SK-N-SH treated with all-trans-retinoic acid at 6 μM for 48 hours (cell line): ENCODE measurements at regions not wholly inside any gene's neighbourhood (a gene's known extent, or its start where the extent isn't known, plus 50 kb on each side); places are given as distances from the start of the nearest gene placed in this dataset.
A peak's percentile ranks its signal among the peaks of the same experiment; 100 is the strongest.

Experiments used
- ATAC-seq: fragments of 200-7000 bp; cut with Tn5 transposase; 3 replicates; pipeline ENCODE4 v1.9.1; 2020; ENCODE audit warnings: mild to moderate bottlenecking, moderate library complexity
- ARNTL ChIP-seq: fragments of 450-650 bp; formaldehyde crosslinking; IDR thresholded peaks from 2 replicates; pipeline ENCODE4 v1.5.0; 2020; ENCODE audit warnings: low read depth, mild to moderate bottlenecking, moderate library complexity, borderline replicate concordance
- BACH2 ChIP-seq: fragments of 250-450 bp; sonication (Bioruptor Pico); IDR thresholded peaks from 2 replicates; pipeline ENCODE4 v1.9.0; 2021; ENCODE audit warnings: mild to moderate bottlenecking, borderline replicate concordance
- GLIS3 ChIP-seq: fragments of 250-450 bp; sonication (Bioruptor Pico); IDR thresholded peaks from 2 replicates; pipeline ENCODE4 v1.5.0; 2020; ENCODE audit warnings: mild to moderate bottlenecking, moderate library complexity
- ISL1 ChIP-seq: fragments of 250-450 bp; sonication (Bioruptor Pico); IDR thresholded peaks from 2 replicates; pipeline ENCODE4 v2.1.2; 2022; ENCODE audit warnings: mild to moderate bottlenecking, moderate library complexity
- OSR1 ChIP-seq: fragments of 250-450 bp; sonication (Bioruptor Pico); IDR thresholded peaks from 2 replicates; pipeline ENCODE4 v1.8.0; 2022; ENCODE audit warnings: moderate library complexity, mild to moderate bottlenecking, inconsistent platforms
- RARB ChIP-seq: fragments of 250-450 bp; sonication (Bioruptor Pico); IDR thresholded peaks from 2 replicates; pipeline ENCODE4 v1.8.0; 2021; ENCODE audit warnings: mild to moderate bottlenecking, moderate library complexity
- TCF4 ChIP-seq: fragments of 250-450 bp; sonication (Bioruptor Pico); IDR thresholded peaks from 2 replicates; pipeline ENCODE4 v1.8.0; 2021; ENCODE audit warnings: mild to moderate bottlenecking, moderate library complexity, borderline replicate concordance
- TOX ChIP-seq: fragments of 250-450 bp; sonication (Bioruptor Pico); IDR thresholded peaks from 2 replicates; pipeline ENCODE4 v1.8.0; 2021; ENCODE audit warnings: mild to moderate bottlenecking, moderate library complexity, borderline replicate concordance
- ZFP30 ChIP-seq: fragments of 450-650 bp; formaldehyde crosslinking; IDR thresholded peaks from 2 replicates; pipeline ENCODE4 v1.5.0; 2022; ENCODE audit warnings: mild to moderate bottlenecking, moderate library complexity
- ZNF565 ChIP-seq: fragments of 450-650 bp; formaldehyde crosslinking; conservative IDR thresholded peaks from 2 replicates; pipeline ENCODE4 v1.5.0; 2020; ENCODE audit warnings: low read depth, mild to moderate bottlenecking, moderate library complexity
- ZNF70 ChIP-seq: fragments of 450-650 bp; formaldehyde crosslinking; IDR thresholded peaks from 2 replicates; pipeline ENCODE4 v1.5.0; 2020; ENCODE audit warnings: mild to moderate bottlenecking, moderate library complexity
- ZNF8 ChIP-seq: fragments of 450-650 bp; formaldehyde crosslinking; IDR thresholded peaks from 2 replicates; pipeline ENCODE4 v1.5.0; 2020; ENCODE audit warnings: mild to moderate bottlenecking, moderate library complexity
- TF ChIP-seq, protein P1 (sequence below): fragments of 250-450 bp; sonication (Bioruptor Pico); IDR thresholded peaks from 2 replicates; pipeline ENCODE4 v1.8.0; 2021; ENCODE audit warnings: low read depth, mild to moderate bottlenecking, moderate library complexity, borderline replicate concordance
- TF ChIP-seq, protein P2 (sequence below): fragments of 250-450 bp; sonication (Bioruptor Pico); IDR thresholded peaks from 2 replicates; pipeline ENCODE4 v1.5.1; 2021; ENCODE audit warnings: mild to moderate bottlenecking, moderate library complexity
- TF ChIP-seq, protein P3 (sequence below): fragments of 250-450 bp; sonication (Bioruptor Pico); IDR thresholded peaks from 2 replicates; pipeline ENCODE4 v1.5.1; 2020; ENCODE audit warnings: low read depth, mild to moderate bottlenecking, moderate library complexity
- TF ChIP-seq, protein P4 (sequence below): fragments of 250-450 bp; sonication (Bioruptor Pico); IDR thresholded peaks from 2 replicates; pipeline ENCODE4 v1.8.0; 2020; ENCODE audit warnings: mild to moderate bottlenecking, moderate library complexity, borderline replicate concordance

DNA sequence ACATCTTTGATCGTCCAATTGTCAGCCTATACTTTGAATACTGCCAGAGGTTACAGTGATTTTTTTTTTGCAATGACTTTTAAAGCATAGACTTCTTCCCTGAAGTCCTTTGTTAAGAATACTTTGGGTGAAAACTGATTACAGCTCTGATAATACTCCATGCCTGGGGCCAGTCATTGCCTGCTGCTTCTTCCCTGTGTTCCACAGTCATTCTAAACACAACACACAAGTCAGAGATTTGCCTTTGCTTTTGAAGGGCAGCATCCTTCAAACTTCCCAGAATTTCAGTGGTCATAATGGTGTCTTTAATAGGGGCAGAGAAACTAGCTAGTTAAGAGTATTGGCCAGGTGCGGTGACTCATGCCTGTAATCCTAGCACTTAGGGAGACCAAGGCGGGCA lies 153.7 kb upstream of the PLAAT1 start:
- no peak for ATAC-seq
- no peak for TF ChIP-seq ZNF70 (CRISPR knock-in tag)
- TF ChIP-seq TCF4 (CRISPR knock-in tag): no peak
- TF ChIP-seq, protein P1, sequence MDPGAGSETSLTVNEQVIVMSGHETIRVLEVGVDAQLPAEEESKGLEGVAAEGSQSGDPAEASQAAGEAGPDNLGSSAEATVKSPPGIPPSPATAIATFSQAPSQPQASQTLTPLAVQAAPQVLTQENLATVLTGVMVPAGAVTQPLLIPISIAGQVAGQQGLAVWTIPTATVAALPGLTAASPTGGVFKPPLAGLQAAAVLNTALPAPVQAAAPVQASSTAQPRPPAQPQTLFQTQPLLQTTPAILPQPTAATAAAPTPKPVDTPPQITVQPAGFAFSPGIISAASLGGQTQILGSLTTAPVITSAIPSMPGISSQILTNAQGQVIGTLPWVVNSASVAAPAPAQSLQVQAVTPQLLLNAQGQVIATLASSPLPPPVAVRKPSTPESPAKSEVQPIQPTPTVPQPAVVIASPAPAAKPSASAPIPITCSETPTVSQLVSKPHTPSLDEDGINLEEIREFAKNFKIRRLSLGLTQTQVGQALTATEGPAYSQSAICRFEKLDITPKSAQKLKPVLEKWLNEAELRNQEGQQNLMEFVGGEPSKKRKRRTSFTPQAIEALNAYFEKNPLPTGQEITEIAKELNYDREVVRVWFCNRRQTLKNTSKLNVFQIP: no peak
- no peak for TF ChIP-seq ZNF8 (CRISPR knock-in tag)
- TF ChIP-seq BACH2 (CRISPR knock-in tag): no peak
- no peak for TF ChIP-seq TOX
- TF ChIP-seq, protein P2, sequence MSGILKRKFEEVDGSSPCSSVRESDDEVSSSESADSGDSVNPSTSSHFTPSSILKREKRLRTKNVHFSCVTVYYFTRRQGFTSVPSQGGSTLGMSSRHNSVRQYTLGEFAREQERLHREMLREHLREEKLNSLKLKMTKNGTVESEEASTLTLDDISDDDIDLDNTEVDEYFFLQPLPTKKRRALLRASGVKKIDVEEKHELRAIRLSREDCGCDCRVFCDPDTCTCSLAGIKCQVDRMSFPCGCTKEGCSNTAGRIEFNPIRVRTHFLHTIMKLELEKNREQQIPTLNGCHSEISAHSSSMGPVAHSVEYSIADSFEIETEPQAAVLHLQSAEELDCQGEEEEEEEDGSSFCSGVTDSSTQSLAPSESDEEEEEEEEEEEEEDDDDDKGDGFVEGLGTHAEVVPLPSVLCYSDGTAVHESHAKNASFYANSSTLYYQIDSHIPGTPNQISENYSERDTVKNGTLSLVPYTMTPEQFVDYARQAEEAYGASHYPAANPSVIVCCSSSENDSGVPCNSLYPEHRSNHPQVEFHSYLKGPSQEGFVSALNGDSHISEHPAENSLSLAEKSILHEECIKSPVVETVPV (CRISPR knock-in tag): no peak
- TF ChIP-seq, protein P3, sequence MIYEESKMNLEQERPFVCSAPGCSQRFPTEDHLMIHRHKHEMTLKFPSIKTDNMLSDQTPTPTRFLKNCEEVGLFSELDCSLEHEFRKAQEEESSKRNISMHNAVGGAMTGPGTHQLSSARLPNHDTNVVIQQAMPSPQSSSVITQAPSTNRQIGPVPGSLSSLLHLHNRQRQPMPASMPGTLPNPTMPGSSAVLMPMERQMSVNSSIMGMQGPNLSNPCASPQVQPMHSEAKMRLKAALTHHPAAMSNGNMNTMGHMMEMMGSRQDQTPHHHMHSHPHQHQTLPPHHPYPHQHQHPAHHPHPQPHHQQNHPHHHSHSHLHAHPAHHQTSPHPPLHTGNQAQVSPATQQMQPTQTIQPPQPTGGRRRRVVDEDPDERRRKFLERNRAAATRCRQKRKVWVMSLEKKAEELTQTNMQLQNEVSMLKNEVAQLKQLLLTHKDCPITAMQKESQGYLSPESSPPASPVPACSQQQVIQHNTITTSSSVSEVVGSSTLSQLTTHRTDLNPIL (CRISPR knock-in tag): no peak
- no peak for TF ChIP-seq GLIS3 (CRISPR knock-in tag)
- no peak for TF ChIP-seq ZFP30
- TF ChIP-seq OSR1 (CRISPR knock-in tag): no peak
- no peak for TF ChIP-seq RARB (CRISPR knock-in tag)
- no peak for TF ChIP-seq ARNTL (CRISPR knock-in tag)

DNA sequence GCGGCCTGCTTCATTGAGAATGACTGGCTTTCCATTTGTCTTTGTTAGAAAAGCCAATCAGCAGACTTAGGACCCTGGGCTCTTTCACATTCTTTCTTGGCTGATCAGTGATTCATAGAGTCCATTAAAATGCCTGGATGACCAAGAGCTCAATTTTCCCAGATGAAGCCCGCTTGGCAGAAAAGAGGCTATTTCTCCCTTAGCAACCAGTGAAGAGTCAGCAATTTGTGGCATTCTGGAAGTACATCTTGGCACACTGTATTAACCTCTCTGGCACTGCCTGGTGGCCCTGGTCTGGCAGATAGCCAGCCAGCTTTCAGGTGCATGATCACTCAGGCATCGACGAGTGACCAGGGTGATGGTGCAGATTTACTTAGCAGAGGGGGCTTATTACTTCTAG lies 145.7 kb upstream of the PLAAT1 start:
- TF ChIP-seq ISL1 (CRISPR knock-in tag) (peak; percentile 92), OSR1 (CRISPR knock-in tag) (no peak)
- ATAC-seq: peak; percentile 64

DNA sequence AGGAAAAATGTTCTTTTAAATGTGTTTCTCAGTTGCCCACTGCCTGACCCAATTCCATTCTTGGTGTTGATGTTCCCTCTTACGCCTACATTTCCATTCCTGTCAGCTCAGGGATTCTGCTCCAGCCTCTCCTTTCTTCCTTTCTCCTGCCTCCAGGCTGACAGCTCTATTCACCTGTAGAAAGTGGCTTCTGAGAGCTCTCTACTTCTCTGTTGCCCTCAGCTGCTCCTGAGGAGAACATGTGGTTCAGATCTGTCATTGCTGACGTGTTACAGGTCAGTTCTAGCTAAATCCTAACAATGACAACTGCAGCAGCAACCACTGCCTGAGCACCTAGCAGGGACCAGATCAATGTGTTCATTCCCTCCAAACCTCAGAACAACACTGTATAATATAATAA lies 144.9 kb upstream of the PLAAT1 start:
- TF ChIP-seq, protein P2 (CRISPR knock-in tag): no peak
- TF ChIP-seq ZNF8 (CRISPR knock-in tag) (no peak), RARB (CRISPR knock-in tag) (no peak), OSR1 (CRISPR knock-in tag) (no peak), TCF4 (CRISPR knock-in tag) (no peak), ARNTL (CRISPR knock-in tag) (no peak), ZNF565 (CRISPR knock-in tag) (no peak)
- TF ChIP-seq, protein P3 (CRISPR knock-in tag): no peak
- TF ChIP-seq, all 23 proteins: peak for 0
- no peak for ATAC-seq

DNA sequence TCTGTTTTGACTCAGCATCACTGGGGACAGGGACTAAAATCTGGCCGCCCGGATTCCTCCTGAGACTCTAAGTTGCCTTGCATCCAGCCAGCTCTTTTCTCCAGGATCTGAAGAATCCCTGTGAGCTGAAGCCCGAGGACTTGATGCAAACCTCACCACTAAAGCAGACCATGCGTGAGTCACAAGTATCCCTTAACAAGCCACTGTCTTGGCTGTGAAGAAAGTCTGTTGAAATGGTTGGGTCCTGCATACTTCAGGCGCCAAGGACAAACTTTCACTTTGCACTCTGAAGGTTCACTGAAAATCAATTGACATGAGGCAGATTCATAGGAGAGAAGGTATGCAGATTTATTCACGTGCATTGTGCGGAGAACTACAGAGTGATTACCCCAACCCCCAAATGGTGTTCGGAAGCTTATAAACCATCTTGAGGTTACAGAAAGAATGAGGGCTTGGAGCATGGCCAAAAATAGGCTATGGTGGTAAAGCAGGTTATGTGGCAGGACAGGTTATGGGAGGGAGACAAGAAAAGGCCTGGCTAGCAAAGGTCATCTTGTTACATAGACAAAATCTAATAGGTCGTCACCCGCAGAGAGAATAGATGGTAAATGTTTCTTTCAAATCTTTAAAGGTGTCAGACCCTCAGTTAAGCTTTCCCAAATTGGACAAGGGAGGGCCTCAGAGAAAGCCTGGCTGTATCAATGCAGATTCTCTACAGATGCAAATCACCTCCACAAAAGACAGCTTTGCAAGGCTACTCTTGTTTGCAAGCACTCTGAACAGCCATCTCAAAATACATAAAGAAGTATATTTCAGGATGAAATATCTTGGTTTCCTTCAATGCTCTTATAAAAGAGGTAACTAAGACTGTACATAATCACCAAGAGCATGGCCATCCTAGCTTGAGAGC lies 126.3 kb upstream of the PLAAT1 start:
- no peak for ATAC-seq
- TF ChIP-seq, protein P4, sequence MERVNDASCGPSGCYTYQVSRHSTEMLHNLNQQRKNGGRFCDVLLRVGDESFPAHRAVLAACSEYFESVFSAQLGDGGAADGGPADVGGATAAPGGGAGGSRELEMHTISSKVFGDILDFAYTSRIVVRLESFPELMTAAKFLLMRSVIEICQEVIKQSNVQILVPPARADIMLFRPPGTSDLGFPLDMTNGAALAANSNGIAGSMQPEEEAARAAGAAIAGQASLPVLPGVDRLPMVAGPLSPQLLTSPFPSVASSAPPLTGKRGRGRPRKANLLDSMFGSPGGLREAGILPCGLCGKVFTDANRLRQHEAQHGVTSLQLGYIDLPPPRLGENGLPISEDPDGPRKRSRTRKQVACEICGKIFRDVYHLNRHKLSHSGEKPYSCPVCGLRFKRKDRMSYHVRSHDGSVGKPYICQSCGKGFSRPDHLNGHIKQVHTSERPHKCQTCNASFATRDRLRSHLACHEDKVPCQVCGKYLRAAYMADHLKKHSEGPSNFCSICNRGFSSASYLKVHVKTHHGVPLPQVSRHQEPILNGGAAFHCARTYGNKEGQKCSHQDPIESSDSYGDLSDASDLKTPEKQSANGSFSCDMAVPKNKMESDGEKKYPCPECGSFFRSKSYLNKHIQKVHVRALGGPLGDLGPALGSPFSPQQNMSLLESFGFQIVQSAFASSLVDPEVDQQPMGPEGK (CRISPR knock-in tag): no peak
